NOMO-1 (cell line): ENCODE measurements at regions not wholly inside any gene's neighbourhood (a gene's known extent, or its start where the extent isn't known, plus 50 kb on each side); places are given as distances from the start of the nearest gene placed in this dataset.
A peak's percentile ranks its signal among the peaks of the same experiment; 100 is the strongest.

Source experiments
- DNase-seq, 2 experiments: peaks; one replicate each; lab custom pipeline; 2025; ENCODE audit not compliant: unreplicated experiment in 2 of 2; lab: John Stamatoyannopoulos, UW

DNA sequence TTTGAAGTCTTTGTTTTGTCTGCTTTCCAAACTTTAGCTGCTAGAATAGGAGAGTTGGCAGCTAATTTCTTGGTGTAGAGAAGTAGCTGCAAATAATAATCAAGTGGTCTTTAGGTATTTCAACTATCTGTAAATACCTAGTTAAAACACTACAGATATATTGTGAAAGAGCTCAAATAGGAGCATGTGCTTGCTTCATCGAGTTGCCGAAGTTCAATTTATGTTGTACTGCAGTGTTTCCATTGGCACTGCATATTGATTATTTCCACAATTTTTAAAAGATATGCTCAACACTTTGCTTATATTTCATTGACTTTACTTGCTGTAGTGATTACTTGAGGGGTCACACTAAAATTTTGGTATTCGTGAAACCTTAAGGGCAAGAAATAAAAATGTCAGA, 131.6 kb upstream of the BMP4 start:
- DNase-seq = no peak

DNA sequence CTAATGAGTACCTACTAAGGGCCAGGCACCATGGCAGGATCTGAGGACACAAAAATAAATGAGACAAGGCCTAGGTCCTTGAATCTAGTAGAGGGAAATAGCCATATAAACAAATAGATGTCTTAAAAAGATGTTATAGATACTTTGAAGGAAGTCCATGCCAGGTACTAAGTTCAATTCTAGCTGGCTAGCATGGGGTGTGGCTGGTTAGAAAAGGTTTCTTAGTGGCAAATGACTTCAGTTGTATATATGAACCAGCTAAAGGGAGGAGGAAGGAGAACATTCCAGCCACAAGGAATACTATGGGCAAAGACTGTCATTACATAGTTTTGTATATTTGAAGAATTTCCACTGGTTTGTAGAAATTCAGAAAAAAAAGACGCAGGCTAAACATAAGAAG, 133.6 kb upstream of the BMP4 start:
- no peak for DNase-seq

DNA sequence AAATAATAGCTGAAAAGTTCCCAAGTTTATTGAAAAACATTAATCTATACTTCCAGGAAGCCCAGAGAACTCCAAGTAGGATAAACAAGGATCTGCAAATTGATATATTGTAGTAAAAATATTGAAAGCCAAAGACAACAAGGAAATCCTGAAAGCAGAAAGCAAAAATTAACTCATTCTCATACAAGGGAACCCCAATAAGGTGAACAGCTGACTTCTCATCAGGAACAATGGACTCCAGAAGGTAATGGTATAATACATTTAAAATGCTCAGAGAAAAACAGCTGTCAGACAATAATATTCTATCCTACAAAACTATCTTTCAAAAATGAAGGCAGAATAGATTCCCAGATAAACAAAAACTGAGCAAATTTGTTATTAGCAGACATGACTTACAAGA, 138.1 kb upstream of the BMP4 start:
- no peak for DNase-seq

DNA sequence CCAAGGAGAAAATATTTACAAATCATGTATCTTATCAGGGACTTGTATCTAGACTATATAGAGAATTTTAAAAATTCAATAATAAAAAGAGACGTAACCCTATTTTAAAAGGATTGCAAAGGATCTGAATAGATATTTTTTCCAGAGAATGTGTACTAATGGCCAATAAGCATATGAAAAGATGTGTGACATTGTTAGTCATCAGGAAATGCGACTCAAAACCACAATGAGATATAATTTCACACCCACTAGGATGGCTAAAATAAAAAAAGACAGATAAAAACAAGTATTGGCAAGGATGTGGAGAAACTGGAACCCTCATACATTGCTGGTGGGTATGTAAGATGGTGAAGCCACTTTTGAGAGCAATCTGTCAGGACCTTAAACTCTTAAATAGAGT, 141.9 kb upstream of the BMP4 start:
- no peak for DNase-seq

DNA sequence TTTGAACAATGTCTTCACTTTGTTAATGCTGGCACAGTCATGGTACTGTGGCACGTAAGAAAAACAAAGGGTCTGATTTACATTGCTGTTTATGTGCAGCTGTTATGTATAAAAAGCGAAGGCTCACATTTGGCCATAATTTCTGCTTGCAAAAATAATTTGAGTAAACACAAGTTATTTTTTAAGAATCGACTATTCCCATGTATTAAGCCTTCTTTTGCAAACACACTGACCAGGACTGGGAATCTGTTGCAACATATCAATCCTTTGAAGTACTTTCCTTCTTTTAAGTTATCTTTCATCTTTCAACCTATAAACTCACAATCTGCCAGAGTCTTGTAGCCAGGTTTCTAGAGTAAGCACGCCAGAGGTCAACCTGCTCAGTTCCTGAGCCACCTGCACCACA, 145.4 kb upstream of the BMP4 start:
- no peak for DNase-seq

DNA sequence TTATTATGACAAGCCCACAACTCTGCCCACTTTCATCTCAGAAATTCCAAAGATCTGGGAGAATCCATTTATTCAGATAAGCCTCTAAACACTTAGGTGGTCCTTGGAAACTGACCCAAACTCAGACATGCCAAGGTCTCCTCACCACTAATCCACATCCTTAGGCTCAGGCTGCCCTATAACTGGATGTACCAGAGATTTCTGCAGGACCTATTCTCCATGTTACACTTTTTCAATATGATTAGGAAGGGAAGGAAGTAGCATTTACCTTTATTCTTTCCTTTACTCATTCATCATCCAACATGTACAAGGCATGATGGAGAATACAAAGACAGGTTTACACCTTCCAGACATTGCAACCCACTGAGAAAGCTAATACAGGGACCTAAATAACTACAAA, 145.9 kb upstream of the BMP4 start:
- no peak for DNase-seq

DNA sequence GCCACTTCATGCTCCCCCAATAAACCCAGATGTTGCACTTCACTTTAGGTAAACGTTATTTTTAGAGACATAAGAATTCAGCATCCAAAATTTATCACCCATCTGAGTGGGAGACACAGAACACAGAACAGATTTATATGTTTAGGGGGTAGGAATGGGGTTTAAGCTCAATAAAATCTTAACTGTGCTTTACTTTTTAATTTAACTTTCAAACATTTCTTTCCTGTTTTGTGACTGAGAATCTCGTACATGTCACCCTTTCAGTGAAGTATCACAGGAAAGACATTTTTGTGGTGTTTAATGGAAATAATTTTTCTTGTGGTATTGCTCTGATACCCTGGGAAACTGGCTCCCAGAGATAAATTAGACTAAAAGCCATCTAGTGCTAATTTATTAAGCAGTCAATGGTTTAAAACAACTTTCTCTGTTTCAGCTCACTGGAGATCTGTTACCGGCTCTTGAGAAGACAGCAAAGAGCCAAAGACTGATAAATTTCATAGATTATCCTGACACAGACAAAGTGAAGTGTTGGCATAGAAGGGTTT, 148.0 kb upstream of the BMP4 start:
- no peak for DNase-seq

DNA sequence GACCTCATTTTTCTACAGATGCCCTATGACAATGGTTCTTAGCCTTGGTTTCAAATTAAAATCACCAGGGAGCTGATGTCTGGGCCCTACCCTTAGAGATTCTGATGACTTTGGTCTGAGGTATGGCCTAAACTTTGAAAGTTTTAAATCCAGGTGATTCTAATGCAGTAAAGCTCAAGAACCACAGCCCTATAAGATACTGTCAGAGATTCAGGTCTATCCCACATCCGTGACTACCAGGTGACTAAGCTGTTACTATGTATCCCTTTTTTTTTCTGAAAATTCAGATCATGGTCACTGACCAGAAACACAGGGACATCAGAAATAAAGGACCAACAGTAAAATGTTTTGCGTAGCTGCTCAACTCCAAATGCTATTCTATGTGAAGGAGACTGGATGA, 148.8 kb upstream of the BMP4 start:
- no peak for DNase-seq

DNA sequence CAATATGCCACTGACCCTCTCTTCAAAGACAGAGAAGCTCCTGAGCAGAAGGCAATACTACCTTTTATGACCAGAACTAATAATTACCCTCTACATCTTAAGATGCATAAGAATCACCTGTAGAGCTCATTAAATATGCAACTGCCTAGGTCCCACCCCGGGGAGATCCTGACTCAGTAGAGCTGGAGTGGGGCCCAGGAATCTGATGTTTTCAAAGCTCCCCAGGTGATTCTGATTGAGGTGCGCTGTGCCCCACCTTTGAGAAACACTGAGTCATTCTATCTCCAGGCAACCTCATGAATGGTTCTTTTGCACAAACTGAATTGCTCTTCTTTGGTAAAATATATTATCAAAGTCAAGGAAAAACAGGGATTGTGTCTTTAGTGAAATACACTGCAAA, 149.3 kb upstream of the BMP4 start:
- DNase-seq = no peak

DNA sequence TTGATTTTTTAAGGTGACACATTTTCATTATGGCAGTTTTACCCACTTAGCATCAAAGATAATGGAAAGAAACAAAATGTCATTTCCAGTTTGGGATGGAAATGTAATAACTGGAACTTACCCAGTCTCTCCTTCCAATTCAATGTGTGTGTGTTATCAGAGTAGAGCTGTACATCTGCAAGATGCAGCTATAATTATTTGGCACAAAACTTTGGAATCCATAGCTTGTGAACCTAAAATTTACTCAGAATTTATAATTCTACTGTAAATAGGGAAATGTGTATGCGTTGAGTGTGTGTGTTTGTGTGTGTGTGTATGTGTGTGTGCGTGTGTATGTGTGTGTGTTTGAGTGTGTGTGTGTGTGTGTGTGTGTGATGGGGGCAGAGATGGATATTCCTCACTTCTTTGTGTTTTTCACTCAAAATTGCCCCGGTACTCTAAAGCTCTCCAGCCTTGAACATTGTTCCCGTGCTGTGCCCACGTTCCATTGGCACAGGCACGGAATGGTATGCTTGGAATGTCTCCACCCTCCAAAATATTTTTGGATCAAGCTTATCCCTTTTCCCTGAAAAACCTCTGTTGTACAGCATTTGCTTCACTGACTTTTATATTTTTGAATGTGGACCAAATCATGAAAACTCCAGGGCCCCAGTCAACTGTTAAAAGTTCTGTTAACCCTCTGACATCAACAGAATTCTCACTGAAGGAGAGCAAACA, 150.2 kb upstream of the BMP4 start:
- DNase-seq = no peak

DNA sequence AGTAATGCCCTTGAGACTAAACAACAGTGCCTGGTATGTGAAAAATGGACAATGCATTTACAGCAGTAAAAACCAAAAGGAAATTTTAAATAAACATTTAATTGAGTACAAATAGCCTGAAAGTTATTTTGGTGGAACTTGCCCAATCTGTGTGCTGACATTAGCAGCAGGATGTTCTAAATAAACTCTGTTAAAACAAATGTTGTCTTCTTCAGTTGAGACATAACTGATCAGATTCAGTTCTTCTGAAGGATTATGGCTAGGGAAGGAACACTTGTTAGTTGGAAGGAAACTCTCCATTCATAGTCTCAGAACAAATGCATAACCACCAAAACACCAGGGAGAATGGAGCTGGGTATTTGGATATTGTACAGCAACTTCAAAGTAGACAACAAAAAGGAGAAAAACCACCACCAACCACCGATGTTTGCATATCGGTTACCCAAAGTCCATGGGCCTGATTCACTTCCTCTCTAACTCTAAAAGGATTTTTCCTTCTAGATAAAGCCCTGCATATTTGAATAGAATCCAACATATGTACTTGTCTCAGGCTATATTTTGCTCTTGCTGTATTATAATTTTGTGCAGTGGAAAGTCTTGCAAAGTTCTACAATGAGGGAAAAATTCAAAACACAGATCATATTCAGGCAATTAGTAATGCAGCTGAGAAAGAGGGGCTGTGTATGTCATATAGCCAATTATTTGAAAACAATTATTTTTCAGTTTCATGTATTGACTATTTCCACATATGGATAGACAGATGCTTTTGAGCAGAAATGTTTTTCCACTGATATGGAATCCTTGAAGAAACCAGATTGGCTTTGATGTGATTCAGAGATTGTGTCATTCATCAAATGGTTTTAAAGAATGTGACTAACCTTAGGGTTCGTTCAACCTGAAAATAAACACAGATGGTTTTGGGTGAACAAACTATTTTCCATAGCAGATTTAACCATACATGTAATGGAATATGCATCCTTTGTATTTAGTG, 152.2 kb upstream of the BMP4 start:
- DNase-seq = peak; percentile 3 to 12

DNA sequence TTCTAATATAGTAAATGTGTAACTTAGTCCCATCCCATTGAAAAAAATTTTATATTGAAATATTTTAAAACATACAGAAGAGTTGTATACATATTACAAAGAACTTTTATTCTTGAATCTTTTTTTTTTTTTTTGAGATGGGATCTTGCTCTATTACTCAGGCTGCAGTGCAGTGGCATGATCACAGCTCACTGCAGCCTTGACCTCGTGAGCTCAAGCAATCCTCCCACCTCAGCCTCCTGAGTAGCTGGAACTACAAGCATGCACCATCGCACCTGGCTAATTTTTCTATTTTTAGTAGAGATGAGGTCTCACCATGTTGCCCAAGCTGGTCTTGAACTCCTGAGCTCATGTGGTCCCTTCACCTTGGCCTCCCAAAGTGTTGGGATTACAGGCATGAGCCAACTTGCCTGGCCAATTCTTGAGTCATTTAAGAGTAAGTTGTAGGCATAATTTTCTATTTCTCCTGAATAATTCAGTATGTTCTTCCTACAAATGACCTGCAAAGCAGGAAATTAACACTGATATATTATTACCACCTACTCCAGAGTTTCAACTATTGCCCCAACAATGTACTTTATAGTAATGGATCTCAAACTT, 153.0 kb upstream of the BMP4 start:
- DNase-seq = no peak

DNA sequence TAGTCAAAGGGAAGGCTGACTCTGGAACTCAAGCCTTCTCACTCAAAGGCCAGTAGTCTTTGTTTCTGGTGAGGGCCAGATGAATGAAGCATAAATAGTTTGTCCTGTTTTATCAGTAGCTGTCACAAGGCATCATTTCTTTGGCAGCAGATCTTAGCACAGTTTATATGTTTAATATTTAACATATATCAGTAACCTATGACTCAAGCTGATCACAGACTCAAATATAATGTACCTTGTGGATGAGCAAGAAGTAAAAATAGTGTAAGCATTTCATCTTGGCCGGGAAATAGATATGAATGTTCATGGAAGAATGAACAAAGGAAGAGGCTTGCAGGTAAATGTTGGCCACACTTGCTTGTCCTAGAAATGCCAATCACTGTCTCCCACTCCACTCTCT, 158.3 kb upstream of the BMP4 start:
- no peak for DNase-seq

DNA sequence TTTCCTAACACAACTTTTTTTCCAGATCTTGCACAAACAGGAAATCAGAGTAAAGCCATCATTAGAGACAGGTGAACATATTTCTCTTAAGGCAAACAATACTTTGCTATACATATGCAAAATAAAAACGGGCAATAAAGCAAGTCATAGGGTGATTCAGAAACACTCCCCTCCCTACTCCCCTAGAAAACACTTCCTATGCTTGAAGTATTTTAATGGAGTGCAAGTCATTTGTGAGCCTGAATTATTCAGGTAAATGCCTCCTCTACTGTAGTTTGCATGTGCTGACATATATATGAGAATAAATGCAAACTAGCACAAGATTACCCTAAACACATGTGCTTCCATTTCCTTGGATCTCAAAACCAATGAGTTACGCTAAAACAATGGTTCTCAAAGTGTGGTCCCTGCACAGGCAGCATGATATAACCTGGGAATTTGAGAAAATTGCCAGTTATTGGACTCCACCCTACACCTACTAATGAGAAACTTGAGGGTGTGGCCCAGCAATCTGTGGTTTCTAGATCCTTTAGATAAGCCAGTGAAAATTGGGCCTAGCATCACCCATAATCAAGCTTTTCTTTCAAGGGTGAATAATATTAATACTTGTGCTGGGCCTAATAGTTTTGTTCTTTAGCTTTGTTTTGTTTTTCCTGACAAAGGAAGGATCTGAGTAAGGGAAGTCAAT, 159.7 kb upstream of the BMP4 start:
- no peak for DNase-seq

DNA sequence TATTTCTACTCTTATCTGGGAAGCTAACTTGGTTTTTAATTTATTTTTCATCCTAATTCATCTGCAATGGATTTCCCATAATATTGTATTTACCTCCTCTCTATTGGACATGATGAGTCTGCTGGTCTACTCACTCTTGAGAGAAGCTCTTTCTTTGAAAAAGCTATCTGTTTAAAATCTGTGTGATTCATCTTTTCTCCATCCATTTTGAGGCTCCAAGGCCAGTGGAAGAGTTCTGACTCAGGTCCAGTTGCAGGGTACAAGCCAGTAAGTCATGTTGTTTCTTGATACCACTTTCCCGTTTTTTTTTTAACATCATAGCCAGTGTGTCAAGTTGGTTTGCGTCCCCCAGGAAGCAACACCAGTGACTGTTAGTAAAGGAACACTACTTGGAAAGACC, 160.3 kb upstream of the BMP4 start:
- DNase-seq = no peak

DNA sequence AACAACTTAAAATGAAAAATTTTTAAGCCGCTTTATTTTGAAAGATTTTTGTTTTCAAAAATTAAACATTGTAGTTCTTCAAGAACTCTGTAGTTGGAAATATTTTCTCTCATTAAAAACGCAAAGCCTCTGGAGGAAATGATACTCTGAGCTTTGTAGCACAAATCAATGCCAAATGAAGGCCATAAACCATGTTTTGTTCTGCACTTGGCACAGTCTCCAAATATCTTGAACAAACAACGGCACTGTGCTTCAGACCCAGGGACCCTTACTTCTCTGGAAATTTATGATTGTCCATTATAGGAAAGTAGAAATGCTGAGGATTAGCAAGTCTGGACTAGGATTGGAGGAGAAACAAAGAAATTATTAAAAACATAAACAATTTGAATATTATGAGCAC, 160.8 kb upstream of the BMP4 start:
- no peak for DNase-seq

DNA sequence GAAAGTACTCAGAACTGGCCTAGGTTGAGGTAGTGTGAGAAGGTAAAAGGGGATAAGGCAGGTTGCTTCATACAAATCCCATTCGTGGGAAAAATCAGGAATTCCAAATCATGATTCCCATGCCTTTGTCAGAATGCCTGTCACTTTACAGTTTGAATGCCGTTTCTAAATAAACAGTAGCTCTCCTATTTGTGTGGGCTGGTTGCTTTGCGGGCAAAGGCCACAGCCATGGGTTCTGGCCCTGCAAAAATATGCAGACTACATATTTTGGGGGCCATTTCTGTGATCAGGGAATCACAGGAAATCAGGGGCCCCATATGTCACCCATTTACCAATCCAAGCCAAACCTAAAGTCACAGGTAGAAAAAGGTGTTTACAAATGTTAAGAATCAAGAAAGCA, 161.3 kb upstream of the BMP4 start:
- no peak for DNase-seq

DNA sequence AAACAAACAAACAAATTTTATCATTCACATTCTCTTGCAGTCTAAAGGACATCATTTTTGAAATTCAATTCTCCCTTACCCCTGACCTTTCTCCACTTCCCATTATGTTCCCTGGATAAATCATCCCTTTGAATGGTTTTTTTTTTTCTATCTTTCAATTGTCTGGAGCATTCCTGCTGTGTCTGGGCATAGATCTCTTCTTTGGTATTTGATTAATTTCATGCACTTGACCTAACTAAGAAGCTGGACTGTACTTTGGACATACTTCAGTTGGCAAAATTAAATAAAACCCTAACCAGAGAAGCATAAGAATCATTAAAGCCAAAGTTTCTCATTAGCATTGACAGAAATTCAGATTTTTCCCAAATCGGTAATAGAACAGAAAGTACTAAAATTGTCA, 163.6 kb upstream of the BMP4 start:
- no peak for DNase-seq

DNA sequence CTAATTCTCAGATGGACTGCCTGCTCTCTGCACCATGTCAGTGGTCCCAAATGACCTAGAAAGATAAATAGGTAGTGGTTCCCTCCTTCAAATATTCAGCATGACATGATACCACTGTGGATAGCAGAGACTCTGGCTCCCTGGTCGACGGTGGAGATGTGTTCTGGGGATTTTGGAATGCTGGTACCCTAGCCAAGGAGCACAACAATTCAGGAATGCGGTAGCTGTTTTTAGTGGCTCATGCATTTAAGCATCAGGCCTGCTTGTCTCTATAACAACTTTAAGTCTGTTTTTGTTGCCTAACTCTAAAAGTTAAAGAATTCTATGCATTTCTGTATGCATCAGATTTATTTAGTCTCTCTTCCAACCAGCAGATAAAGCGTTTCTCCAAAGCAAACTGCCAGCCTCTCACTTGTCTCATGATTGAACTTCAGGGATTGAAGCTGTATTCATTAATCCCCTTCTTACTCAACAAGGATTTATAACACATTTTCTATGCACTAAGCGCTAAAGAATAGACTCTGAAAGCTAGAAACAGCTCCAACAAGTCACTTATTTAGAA, 164.9 kb upstream of the BMP4 start:
- DNase-seq = no peak

DNA sequence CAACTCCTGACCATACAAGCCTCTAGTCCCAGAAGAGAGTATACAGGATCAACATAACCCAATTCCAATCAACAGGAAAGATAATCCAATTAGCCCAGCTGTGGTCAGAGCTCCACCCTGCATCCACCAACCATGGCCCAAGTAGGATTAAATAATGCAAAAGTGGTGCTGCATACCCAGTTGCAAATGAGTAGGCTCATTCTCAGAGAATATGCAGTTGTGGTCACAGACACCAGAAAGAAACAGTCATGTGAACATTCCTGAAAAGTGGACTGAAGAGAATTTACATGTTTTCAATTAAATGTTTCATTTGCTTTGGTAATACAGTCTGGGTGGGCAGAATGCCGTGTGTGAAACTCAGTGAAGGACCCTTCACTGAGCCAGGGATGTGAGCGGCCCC, 167.2 kb upstream of the BMP4 start:
- no peak for DNase-seq

DNA sequence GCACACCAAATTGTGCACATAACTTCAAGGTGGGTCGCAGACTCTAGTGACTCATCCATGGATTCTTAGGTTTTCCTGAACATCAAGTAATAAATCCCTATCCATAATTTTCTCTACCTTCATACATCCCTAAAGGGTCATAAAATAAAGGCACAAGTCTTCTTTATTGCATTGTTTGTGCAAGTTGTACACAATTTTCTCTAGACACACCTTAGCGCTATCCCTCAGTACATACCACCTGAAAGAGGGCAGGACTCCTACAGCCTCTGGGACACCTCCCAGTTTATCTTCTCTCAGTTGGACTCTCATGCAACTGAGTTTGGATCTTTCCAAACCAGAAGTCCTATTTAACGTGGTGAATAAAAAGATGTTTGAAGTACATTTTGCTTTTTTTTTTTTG, 168.5 kb upstream of the BMP4 start:
- no peak for DNase-seq
